ENCODE measurements at regions not wholly inside any gene's neighbourhood (a gene's known extent, or its start where the extent isn't known, plus 50 kb on each side); places are given as distances from the start of the nearest gene placed in this dataset.

- Histone ChIP-seq H3K56ac (ENCODE audit: insufficient read length, low read depth, low read length) (no peak overlapping the region), H3K18ac (ENCODE audit: insufficient read length, low read depth, low read length) (no peak overlapping the region), H4K5ac (ENCODE audit: insufficient read length, low read depth, low read length) (no peak overlapping the region), H3K4me2 (ENCODE audit: insufficient read depth, insufficient read length, low read length) (no peak overlapping the region), H2AFZ (ENCODE audit: low read length) (no peak overlapping the region), H2BK5ac (ENCODE audit: insufficient read length, low read length) (no peak overlapping the region), H3K23ac (ENCODE audit: insufficient read length, low read depth, low read length) (no peak overlapping the region), H2AK5ac (ENCODE audit: insufficient read length, low read length) (no peak overlapping the region), H2BK12ac (ENCODE audit: insufficient read length, low read depth, low read length) (no peak overlapping the region), H3K79me2 (ENCODE audit: insufficient read depth, low read length) (no peaks in the 10 kb centered on the region), H3K23me2 (ENCODE audit: insufficient read length, low read depth, low read length, poor library complexity, severe bottlenecking) (no peaks in the 10 kb centered on the region), H3K27me3 (ENCODE audit: insufficient read depth, low read length) (no peaks in the 10 kb centered on the region), H3K9me3 (ENCODE audit: control insufficient read depth, low read depth, low read length) (no peaks in the 10 kb centered on the region), H2BK15ac (ENCODE audit: low read depth, low read length) (no peak overlapping the region), H3K14ac (ENCODE audit: insufficient read depth, low read length) (no peak overlapping the region), H3K27ac (ENCODE audit: insufficient read length, low read depth, low read length) (no peak overlapping the region), H3K4ac (ENCODE audit: low read depth, low read length) (no peak overlapping the region), H2BK120ac (ENCODE audit: low read depth, low read length, poor library complexity, severe bottlenecking) (no peak overlapping the region), H3T11ph (ENCODE audit: low read length) (no peak overlapping the region), H3K9ac (ENCODE audit: extremely low read depth, insufficient read length, low read length) (no peak overlapping the region), H4K91ac (ENCODE audit: insufficient read length, low read depth, low read length) (no peak overlapping the region), H4K20me1 (ENCODE audit: control insufficient read depth, insufficient read depth, insufficient read length) (no peaks in the 10 kb centered on the region), H3K4me1 (ENCODE audit: insufficient read depth, low read length) (no peaks in the 10 kb centered on the region), H3K79me1 (ENCODE audit: insufficient read depth, low read depth, low read length, poor library complexity, severe bottlenecking) (no peaks in the 10 kb centered on the region), H4K8ac (replicated peaks; ENCODE audit: insufficient read length, low read depth, low read length) (no peak overlapping the region), H2BK20ac (ENCODE audit: low read depth, low read length, poor library complexity, severe bottlenecking) (no peak overlapping the region)
- H3K27ac Mint-ChIP-seq: peak overlapping the region in 1 of 3 experiments; percentile 78; a peak in 1 of 7 replicates
- DNase-seq: no peak
- TF ChIP-seq CTCF (conservative IDR thresholded peaks at IDR 0.05): no peak
- H3K4me3 Mint-ChIP-seq: no peak overlapping the region
- H3K9me3 Mint-ChIP-seq: no peaks in the 10 kb centered on the region
- no peaks in the 10 kb centered on the region for H3K36me3 Mint-ChIP-seq (ENCODE audit: insufficient read depth in 1 of 3, low read depth in 3 of 3)
- peaks cover 14 to 15% of the 10 kb centered on the region in 2 experiments for H3K4me1 Mint-ChIP-seq
- no peaks in the 10 kb centered on the region for H3K27me3 Mint-ChIP-seq (ENCODE audit: low read depth)
These were observed 591.1 kb downstream of the ZPLD1 start for GRCh38 chr3:103025880-103026279.
